C4-2B (cell line): ENCODE measurements at regions not wholly inside any gene's neighbourhood (a gene's known extent, or its start where the extent isn't known, plus 50 kb on each side); places are given as distances from the start of the nearest gene placed in this dataset.

ENCODE experiments used
- ZFX ChIP-seq: fragments of 450-650 bp; IDR thresholded peaks from 2 replicates; pipeline ENCODE4 v1.6.1; 2017
- TF ChIP-seq, protein P1 (sequence below): fragments of 450-650 bp; conservative IDR thresholded peaks from 2 replicates; pipeline ENCODE4 v1.5.1; 2017; ENCODE audit warnings: mild to moderate bottlenecking

DNA sequence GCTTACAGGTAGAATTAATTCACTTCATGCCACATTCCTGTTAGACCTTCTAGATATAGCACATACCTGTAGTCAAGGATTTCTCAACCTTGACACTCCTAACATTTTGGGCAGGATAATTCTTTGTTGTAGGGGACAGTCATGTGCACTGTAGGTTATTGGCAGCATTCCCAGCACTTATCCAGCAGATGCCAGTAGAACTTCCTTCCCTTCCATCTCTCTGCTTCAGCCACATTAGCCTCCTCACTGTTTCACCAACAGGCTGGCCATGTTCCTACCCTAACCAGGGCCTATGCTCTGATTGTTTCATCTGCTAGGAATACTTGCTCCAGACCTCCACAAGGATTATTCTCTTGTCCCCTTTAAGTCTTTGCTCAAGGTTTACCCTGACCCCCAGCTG, 68.0 kb upstream of the STAC start:
- TF ChIP-seq, protein P1, sequence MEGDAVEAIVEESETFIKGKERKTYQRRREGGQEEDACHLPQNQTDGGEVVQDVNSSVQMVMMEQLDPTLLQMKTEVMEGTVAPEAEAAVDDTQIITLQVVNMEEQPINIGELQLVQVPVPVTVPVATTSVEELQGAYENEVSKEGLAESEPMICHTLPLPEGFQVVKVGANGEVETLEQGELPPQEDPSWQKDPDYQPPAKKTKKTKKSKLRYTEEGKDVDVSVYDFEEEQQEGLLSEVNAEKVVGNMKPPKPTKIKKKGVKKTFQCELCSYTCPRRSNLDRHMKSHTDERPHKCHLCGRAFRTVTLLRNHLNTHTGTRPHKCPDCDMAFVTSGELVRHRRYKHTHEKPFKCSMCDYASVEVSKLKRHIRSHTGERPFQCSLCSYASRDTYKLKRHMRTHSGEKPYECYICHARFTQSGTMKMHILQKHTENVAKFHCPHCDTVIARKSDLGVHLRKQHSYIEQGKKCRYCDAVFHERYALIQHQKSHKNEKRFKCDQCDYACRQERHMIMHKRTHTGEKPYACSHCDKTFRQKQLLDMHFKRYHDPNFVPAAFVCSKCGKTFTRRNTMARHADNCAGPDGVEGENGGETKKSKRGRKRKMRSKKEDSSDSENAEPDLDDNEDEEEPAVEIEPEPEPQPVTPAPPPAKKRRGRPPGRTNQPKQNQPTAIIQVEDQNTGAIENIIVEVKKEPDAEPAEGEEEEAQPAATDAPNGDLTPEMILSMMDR: no peak
- no peak for TF ChIP-seq ZFX
